Right kidney (tissue), 1 donor: ENCODE measurements at regions not wholly inside any gene's neighbourhood (a gene's known extent, or its start where the extent isn't known, plus 50 kb on each side); places are given as distances from the start of the nearest gene placed in this dataset.

Source experiments
- DNase-seq: peaks from one replicate; pipeline ENCODE4 v3.0.0-alpha.2; 2016

- no peak for DNase-seq
Observed at GRCh38 chr13:87355451-87355850, 315.7 kb upstream of the SLITRK5 start.

GRCh38 chr13:87356314-87356713 is 314.9 kb upstream of the SLITRK5 start:
- no peak for DNase-seq

- DNase-seq = no peak
Observed at GRCh38 chr13:87358319-87358718, 312.9 kb upstream of the SLITRK5 start.

GRCh38 chr13:87361216-87361615 is 310.0 kb upstream of the SLITRK5 start:
- DNase-seq = no peak

GRCh38 chr13:87368639-87369038 is 302.5 kb upstream of the SLITRK5 start:
- no peak for DNase-seq

GRCh38 chr13:87376081-87376480 is 295.1 kb upstream of the SLITRK5 start:
- no peak for DNase-seq

- no peak for DNase-seq
Observed at GRCh38 chr13:87384099-87384498, 287.1 kb upstream of the SLITRK5 start.

GRCh38 chr13:87393358-87393757 is 277.8 kb upstream of the SLITRK5 start:
- no peak for DNase-seq

GRCh38 chr13:87398047-87398446 is 273.1 kb upstream of the SLITRK5 start:
- no peak for DNase-seq

- no peak for DNase-seq
Observed at GRCh38 chr13:87403748-87404432, 267.3 kb upstream of the SLITRK5 start.

- no peak for DNase-seq
Observed at GRCh38 chr13:87426742-87427141, 244.4 kb upstream of the SLITRK5 start.

- DNase-seq = no peak
Observed at GRCh38 chr13:87444135-87444534, 227.0 kb upstream of the SLITRK5 start.

- DNase-seq = no peak
Observed at GRCh38 chr13:87452281-87452680, 218.9 kb upstream of the SLITRK5 start.

GRCh38 chr13:87453244-87453643 is 217.9 kb upstream of the SLITRK5 start:
- DNase-seq = no peak

GRCh38 chr13:87459419-87459818 is 211.8 kb upstream of the SLITRK5 start:
- no peak for DNase-seq

GRCh38 chr13:87497426-87497825 is 173.7 kb upstream of the SLITRK5 start:
- DNase-seq = no peak

- peak; percentile 0 for DNase-seq
Observed at GRCh38 chr13:87498681-87499080, 172.5 kb upstream of the SLITRK5 start.

- DNase-seq = no peak
Observed at GRCh38 chr13:87524775-87525174, 146.4 kb upstream of the SLITRK5 start.

GRCh38 chr13:87533776-87534175 is 137.4 kb upstream of the SLITRK5 start:
- no peak for DNase-seq

GRCh38 chr13:87535911-87536310 is 135.3 kb upstream of the SLITRK5 start:
- DNase-seq = no peak

GRCh38 chr13:87536499-87536898 is 134.7 kb upstream of the SLITRK5 start:
- no peak for DNase-seq

GRCh38 chr13:87536899-87537298 is 134.3 kb upstream of the SLITRK5 start:
- DNase-seq = no peak

GRCh38 chr13:87537951-87538350 is 133.2 kb upstream of the SLITRK5 start:
- DNase-seq = no peak

- DNase-seq = no peak
Observed at GRCh38 chr13:87538366-87539052, 132.7 kb upstream of the SLITRK5 start.
